Fibroblast of pulmonary artery (primary cell): ENCODE measurements at regions not wholly inside any gene's neighbourhood (a gene's known extent, or its start where the extent isn't known, plus 50 kb on each side); places are given as distances from the start of the nearest gene placed in this dataset.

Source experiments
- DNase-seq: peaks from one replicate; pipeline ENCODE4 v3.0.0-alpha.2; 2010; ENCODE audit warnings: low read depth
- H3K4me3 ChIP-seq: replicated peaks from 2 replicates; pipeline ENCODE4 v1.5.1; 2011; ENCODE audit warnings: low read depth, mild to moderate bottlenecking, control low read depth, low read length, moderate library complexity
- TF ChIP-seq, protein P1 (sequence below): IDR thresholded peaks from 2 replicates; pipeline ENCODE4 v1.5.1; 2011; ENCODE audit warnings: mild to moderate bottlenecking, control low read depth, low read length, inconsistent platforms; ENCODE audit errors: missing control alignments

DNA sequence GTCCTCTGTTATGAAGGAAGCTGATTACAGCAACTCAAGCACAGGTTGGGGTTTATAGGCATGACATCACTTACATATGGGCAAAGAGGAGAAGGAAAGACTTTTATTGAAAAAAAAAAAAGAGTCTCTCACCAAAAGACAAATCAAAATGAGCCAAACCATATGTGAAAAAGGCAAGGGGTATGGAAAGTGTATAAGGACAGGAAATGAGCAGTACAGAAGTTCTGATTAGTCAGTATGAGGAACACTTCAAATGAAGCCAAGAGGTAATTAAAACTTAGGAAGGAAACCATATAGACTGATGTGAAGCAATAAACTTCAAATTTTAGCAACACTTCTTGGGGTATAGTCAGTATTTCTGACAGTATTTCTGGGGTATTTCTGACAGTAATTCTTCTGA lies 1372.6 kb downstream of the CDH11 start:
- peak; percentile 12 for DNase-seq
- H3K4me3 ChIP-seq, result no peak overlapping the region
- TF ChIP-seq, protein P1, sequence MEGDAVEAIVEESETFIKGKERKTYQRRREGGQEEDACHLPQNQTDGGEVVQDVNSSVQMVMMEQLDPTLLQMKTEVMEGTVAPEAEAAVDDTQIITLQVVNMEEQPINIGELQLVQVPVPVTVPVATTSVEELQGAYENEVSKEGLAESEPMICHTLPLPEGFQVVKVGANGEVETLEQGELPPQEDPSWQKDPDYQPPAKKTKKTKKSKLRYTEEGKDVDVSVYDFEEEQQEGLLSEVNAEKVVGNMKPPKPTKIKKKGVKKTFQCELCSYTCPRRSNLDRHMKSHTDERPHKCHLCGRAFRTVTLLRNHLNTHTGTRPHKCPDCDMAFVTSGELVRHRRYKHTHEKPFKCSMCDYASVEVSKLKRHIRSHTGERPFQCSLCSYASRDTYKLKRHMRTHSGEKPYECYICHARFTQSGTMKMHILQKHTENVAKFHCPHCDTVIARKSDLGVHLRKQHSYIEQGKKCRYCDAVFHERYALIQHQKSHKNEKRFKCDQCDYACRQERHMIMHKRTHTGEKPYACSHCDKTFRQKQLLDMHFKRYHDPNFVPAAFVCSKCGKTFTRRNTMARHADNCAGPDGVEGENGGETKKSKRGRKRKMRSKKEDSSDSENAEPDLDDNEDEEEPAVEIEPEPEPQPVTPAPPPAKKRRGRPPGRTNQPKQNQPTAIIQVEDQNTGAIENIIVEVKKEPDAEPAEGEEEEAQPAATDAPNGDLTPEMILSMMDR, result no peak

DNA sequence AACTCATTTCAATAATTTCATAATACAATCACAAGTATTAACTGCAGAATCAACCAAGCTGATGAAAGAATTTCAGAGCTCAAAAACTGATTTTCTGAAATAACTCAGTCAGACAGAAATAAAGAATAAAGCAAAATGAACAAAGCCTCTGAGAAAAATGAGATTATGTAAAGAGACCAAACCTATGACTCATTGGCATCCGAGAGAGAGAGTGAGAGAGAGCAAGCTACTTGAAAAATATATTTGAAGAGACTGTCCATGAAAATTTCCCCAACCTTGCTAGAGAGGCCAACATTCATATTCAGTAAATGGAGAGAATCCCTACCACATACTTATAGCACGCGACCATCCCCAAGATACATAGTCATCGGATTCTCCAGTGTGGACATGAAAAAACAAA lies 1376.4 kb downstream of the CDH11 start:
- TF ChIP-seq, protein P1, result no peak
- DNase-seq, result peak; percentile 59

DNA sequence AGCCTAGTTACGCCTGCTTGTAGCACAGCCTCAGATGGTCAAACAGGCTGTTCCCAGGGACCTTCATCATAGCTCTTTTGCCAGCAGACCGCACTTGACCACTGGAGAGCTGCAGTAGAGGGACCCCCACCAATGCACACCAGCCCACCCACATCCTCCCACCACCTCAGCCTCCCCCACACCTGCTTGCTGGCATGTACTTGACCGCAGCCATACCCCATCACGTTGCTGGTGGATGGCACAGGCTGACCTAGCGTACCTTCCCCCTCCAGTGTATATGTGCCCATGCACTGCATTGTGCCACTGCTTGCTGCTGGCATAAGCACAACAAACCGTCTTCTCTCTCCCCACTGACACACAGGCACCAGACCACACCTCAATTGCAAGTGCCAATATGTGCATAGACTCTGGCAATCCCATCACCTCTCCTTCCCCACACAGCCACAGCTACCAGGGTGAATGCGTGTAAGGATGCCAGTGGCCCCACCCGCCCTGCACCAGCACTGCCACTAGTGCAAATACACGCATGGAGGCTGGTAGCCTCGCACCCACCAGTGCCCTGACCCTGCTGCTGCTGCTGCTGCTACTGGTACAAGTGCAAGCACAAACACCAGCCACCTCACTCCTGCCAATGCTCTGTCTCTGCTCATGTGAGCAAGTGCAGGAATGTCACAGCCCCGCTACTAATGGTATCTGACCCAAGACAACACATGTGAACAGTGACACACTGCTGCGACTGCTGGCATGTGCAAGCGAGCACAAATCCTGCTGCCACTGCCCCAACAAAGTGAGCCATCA lies 1377.6 kb downstream of the CDH11 start:
- no peak overlapping the region for H3K4me3 ChIP-seq
- no peak for DNase-seq
- TF ChIP-seq, protein P1, result no peak

More for the DNA sequence above, 1376.4 kb downstream of the CDH11 start:
- no peak overlapping the region for H3K4me3 ChIP-seq

DNA sequence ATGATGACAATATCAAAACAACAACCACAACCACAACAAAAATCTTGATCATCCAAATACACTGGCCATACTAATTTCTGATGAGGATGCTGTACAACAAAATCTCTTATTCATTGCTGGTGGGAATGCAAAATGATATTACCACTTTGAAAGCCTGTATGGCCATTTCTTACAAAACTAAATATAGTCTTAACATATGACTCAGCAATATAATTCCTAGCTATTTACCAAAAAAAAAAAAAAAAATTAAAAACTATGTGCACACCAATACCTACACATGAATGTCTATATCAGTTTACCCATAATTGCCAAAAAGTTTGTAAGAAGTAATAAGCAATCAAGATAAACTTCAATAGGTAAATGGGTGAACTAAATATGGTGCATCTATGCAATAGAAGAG lies 1379.7 kb downstream of the CDH11 start:
- no peak for DNase-seq
- H3K4me3 ChIP-seq, result no peak overlapping the region
- TF ChIP-seq, protein P1, result no peak

DNA sequence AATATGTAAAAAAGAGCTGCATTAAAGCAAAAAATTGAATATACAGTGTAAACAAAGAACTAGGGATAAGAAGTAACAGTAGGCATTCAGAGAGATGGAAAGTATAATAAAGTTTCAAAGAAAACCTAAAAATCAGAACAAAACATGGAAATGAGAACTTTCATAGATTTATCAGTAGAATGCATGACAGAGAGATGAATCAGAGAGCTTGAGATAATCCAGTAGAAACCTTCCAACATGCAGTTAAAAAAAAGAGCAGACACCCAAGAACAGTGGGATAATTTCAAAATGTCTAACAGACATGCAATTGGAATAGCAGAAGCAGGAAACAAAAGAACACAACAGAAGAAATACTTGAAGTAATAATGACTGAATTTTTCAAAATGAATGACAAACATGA lies 1384.2 kb downstream of the CDH11 start:
- peak; percentile 83 for DNase-seq
- TF ChIP-seq, protein P1, result no peak
- no peak overlapping the region for H3K4me3 ChIP-seq

DNA sequence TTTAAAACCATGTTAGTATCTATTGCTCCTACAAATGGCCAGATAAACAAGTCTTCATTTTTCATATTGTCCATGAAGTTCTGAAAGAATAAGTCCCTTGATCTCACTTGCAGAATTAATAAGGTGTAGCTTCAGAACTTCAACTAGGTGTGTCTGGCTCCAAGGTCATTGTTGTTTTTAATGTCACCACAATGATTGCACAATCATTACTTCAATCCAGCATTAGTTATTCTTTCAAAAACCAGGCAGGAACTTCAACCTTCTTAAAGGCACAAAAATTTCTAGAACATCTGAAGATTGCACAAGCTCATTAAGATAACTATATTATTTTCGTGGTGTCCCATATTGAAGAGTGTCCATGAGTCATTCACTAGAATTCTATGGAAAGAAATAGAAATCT lies 1386.4 kb downstream of the CDH11 start:
- TF ChIP-seq, protein P1, result no peak
- H3K4me3 ChIP-seq, result no peak overlapping the region
- peak; percentile 39 for DNase-seq

DNA sequence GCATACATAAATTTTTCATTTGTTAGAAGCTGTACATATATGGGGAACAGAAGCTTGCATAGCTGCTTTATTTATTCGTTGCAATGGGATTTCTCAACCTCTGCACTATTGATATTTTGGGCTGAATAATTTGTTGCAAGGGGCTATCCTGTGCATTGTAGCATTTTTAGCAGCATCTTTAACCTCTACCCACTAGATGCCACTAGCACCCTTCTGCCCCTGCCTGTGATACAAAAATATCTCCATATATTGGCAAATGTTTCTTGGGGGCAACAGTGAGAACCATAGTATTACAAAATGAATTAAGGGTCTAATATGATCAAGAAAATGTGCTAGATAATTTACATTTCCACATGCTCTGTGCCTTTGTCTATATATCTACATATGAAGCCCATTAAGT lies 1401.0 kb downstream of the CDH11 start:
- TF ChIP-seq, protein P1, result peak; percentile 44
- no peak overlapping the region for H3K4me3 ChIP-seq
- DNase-seq, result peak; percentile 22
